HG02623 (cell line): ENCODE measurements at regions not wholly inside any gene's neighbourhood (a gene's known extent, or its start where the extent isn't known, plus 50 kb on each side); places are given as distances from the start of the nearest gene placed in this dataset.

Experiments used
- ATAC-seq: cut with Tn5 transposase; IDR thresholded peaks from one replicate; pipeline ENCODE4 v1.9.1; 2021; ENCODE audit warnings: moderate library complexity; ENCODE audit not compliant: unreplicated experiment

DNA sequence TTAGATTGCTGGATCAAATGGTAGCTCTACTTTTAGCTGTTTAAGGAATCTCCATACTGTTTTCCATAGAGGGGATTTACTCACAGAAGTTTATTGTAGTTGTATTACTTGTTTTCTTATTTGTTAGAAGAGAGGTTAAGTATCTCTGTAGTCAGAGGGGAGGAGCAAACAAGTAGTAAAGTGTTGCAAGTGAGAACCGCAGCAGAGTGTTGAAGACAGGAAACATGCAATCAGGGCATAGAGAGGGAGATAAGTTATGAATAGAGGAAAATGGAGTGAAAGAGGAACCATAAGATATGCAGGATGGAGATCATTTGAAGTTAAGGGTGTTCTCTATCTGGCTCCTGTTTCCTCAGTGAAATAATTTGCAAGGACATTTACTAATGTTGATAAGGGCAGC lies 331.4 kb upstream of the TMEM229A start:
- ATAC-seq, result no peak

DNA sequence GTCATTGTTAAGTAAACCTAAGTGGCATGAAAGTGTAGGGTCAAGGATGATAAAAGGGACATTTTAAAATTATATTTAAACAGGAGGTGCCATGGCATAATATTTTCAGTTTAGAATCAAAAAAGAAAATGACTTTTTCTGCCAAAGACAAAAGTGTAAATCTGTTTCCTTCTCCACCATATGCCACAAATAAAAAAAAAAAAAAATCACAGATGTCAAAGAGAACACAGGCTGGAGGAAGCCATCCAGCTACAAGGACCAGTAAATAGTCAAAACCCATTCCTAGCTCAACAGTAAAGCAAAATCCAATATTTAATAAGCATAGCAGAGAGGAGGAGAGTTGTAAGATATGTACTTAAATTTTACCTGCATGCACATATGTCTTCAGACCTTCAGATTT lies 321.3 kb upstream of the TMEM229A start:
- no peak for ATAC-seq

- ATAC-seq, result no peak
Observed at GRCh38 chr7:124351950-124352349, 319.1 kb upstream of the TMEM229A start.

GRCh38 chr7:124349443-124349842 lies 316.6 kb upstream of the TMEM229A start:
- ATAC-seq, result no peak

DNA sequence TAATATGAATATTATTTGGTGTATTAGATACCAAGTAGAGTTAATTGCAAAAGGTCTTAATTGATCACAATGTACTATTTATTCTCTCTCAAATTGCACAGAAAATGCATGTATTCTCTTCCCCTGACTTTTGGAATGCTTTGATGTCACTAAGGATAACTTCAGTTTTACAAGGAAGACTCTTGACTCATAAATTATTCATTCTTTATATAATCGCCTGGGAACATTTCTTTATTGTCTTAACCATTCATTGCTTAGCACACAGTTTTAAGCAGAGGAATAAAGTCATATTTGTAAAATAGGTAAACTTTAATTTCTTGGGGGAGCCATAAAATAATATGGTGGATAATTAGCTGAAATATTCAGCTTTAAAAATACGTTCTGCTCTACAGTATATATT lies 306.0 kb upstream of the TMEM229A start:
- ATAC-seq, result no peak

- no peak for ATAC-seq
Observed at GRCh38 chr7:124330731-124331407, 298.0 kb upstream of the TMEM229A start.

DNA sequence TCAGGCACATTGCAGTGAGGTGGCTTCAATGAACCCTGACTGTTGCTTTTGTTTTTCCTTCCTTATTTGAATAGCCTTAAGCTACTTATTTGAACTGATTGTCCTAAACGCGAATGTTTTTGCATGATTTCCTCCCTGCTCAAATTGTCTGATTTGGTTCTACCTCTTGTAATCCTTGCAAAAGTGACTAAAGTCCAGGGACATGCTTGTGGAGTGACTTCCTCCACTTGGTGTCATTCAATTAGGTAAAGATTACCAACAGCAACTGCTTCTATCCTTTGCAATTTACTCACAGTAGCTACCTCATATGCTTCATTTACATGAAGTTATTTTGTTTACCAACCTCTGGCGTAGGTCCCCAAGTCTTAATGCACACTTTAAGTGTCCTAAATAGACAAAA lies 295.9 kb upstream of the TMEM229A start:
- ATAC-seq, result no peak

DNA sequence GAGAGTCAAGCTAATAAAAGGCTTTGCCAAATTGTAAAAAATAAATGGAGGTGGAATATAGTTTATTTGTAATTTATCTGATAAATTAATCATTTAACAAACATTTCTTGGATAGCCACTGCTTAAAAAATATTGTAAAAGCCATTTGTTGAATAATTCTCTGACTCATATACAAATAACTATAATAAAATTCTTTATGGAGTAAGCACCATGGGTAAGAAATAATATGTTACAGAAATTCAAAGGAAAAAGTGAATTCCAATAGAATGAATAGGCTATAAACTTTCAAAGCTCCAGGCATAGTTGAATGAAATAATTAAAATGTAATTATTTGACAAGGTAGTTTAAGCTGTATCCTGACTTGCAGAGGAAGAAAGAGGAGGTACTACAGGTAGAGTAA lies 291.4 kb upstream of the TMEM229A start:
- ATAC-seq, result no peak

DNA sequence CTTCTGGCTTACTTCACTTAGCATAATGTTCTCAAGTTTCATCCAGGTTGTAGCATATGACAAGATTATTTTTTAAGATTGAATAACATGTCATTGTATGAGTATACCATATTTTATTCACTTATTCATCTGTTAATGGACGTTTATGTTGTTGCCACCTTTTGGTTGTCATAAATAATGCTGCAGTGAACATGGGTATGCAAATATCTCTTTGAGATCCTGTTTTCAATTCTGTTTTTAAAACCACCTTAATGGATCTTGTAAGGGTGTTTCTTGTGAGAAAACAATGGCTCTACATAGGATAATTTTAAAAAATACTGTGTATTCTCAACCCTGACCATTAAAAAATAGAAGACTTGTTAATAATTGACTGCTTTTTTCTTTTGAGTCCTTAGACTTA lies 290.7 kb upstream of the TMEM229A start:
- ATAC-seq, result no peak

DNA sequence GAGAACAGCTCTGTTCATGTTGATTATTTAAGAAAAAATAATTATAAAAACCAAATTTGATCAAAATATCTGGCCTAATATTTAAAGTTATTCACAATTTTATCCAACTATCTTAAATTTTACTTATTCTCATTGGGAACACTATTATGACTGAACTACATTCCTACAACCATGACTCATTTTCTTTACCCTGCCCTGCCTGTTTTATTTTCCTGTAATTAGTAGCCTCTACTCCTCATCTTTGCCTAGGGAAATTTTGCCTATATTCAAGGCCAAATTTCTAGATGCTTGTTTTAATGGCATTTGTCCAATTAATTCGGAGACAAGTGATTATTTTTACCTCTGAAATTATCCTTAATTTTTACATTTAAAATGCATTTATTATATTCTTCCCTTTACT lies 289.7 kb upstream of the TMEM229A start:
- ATAC-seq, result no peak

GRCh38 chr7:124318721-124319450 lies 286.0 kb upstream of the TMEM229A start:
- no peak for ATAC-seq

DNA sequence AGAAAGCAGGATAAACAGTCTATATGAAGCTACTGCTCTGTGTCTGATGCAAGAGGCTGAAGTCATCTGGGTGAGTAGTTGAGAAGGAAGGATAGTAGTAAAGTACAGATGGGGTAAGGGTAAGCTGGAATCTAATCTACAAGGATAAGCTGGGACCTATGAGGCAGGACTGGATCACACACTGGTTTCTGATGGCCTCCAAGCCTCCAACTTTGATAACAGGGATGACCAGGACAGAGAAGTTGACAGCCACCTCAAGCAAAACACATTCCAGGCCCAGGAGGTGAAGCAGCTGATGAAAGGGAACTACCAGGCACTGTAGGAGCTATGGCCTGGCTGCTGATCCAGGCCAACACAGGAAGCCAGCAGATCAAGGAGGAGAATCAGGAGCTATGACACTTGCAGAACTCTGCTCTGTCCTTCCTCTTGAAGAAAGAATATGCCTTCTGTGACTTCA lies 278.1 kb upstream of the TMEM229A start:
- no peak for ATAC-seq

DNA sequence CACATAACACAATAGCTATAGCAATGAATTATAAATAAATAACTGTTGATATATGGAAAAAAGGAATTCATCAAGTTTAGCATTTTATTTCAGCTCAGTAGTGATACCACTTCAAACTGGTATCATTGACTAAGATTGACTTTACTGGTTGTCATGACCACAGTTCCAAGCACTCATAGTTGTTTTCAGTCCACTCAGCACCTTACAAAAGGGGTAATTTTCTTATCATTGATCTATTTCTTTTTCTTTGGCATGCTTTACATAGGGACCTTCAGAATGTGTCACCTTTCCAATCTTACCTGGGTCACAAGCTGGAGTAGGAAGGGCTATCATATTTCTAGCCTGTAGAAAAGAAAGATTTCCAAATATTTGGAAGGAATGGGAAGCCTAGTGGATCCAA lies 275.5 kb upstream of the TMEM229A start:
- no peak for ATAC-seq

DNA sequence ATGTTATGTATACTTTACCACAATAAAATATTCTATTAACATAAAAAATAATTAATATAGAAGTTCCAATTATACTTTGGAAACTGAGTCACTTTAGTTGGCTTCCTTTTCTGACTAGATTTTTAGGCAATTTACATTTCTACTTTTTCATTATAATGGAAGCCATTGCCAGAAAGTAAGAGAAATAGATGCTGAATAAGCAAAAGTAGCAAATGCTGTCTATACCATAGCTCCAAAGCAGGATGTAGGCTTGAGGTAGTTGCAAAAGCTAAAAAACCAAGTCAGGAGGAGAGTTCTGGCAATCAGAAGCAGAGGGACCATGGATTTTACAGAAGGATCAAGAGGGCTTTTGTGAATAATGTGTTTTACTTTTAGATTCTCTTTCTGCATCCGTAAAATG lies 262.4 kb upstream of the TMEM229A start:
- no peak for ATAC-seq

DNA sequence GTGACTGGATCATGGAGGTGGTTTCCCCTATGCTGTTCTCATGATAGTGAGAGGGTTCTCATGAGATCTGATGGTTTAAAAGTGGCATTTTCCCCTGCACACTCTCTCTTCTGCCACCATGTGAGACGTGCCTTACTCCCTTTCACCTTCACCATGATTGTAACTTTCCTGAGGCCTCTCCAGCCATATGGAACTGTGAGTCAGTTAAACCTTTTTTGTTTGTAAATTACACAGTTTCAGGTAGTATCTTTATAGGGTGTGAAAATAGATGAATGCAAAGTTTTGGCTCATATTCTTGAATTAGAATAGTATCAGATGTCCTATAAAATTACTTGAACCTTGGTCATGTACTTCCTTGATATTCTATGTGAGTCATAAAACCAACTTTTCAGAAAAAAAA lies 252.1 kb upstream of the TMEM229A start:
- no peak for ATAC-seq

GRCh38 chr7:124276005-124276622 lies 243.2 kb upstream of the TMEM229A start:
- peak; percentile 99 for ATAC-seq

- no peak for ATAC-seq
Observed at GRCh38 chr7:124275411-124275810, 242.5 kb upstream of the TMEM229A start.

- no peak for ATAC-seq
Observed at GRCh38 chr7:124269774-124270173, 236.9 kb upstream of the TMEM229A start.

DNA sequence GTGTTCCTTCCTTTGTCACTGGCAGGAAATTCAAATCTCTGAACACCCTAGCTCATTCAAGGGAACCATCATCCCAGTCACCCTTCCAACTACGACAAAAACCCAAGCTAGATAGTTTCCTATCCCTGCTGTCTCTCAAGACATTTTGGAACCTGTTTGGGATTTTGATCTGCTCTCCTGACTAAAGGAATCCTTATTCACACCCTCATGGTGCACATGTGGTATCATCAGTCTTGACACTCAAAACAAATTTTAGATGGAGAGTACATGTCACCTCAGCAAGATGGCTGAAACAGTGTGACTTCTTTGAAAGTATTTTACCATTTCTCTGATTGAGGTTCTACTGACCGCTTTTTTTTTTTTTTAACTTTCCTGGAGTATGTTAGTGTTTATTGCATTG lies 234.3 kb upstream of the TMEM229A start:
- no peak for ATAC-seq

GRCh38 chr7:124263232-124263827 lies 230.5 kb upstream of the TMEM229A start:
- peak; percentile 96 for ATAC-seq

DNA sequence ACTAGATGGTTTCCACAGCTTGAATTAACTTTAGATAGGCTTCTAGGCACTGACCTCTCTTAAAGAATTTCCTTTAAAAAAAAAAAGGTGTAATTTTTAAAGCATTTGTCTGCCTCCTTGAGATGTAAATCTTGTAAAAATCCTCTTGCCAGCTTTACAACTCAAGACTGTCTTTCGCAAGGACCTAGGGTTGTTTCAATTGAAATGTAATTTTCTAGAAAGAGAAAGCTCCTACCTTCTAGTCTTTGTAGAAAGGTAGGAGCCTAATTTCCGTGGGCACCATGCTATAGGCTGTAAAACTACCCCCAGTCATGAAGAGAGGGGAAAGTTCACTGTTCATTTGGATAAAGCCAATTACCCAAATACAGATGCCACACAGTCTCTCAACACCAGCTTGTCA lies 228.8 kb upstream of the TMEM229A start:
- no peak for ATAC-seq
